ENCODE measurements at regions not wholly inside any gene's neighbourhood (a gene's known extent, or its start where the extent isn't known, plus 50 kb on each side); places are given as distances from the start of the nearest gene placed in this dataset.

- TF ChIP-seq, protein P1, sequence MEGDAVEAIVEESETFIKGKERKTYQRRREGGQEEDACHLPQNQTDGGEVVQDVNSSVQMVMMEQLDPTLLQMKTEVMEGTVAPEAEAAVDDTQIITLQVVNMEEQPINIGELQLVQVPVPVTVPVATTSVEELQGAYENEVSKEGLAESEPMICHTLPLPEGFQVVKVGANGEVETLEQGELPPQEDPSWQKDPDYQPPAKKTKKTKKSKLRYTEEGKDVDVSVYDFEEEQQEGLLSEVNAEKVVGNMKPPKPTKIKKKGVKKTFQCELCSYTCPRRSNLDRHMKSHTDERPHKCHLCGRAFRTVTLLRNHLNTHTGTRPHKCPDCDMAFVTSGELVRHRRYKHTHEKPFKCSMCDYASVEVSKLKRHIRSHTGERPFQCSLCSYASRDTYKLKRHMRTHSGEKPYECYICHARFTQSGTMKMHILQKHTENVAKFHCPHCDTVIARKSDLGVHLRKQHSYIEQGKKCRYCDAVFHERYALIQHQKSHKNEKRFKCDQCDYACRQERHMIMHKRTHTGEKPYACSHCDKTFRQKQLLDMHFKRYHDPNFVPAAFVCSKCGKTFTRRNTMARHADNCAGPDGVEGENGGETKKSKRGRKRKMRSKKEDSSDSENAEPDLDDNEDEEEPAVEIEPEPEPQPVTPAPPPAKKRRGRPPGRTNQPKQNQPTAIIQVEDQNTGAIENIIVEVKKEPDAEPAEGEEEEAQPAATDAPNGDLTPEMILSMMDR (IDR thresholded peaks at IDR 0.05; ENCODE audit: low read depth, low read length, poor library complexity, severe bottlenecking): no peak
- no peak for TF ChIP-seq EZH2phosphoT487 (IDR thresholded peaks at IDR 0.05; ENCODE audit: borderline replicate concordance, low read length)
These were observed 192.2 kb upstream of the HAAO start for GRCh38 chr2:42984617-42985016.
